KMS-11 (cell line): ENCODE measurements at regions not wholly inside any gene's neighbourhood (a gene's known extent, or its start where the extent isn't known, plus 50 kb on each side); places are given as distances from the start of the nearest gene placed in this dataset.

ENCODE experiments used
- H2AFZ ChIP-seq: fragments of 200-600 bp; sonication (generic); 2 replicates; pipeline ENCODE4 v1.6.1; 2016; ENCODE audit warnings: antibody characterized with exemption, mixed run types, low read depth
- H3K27ac ChIP-seq: fragments of 200-600 bp; sonication (generic); 2 replicates; pipeline ENCODE4 v1.6.1; 2016; ENCODE audit warnings: mild to moderate bottlenecking, mixed run types
- H3K27me3 ChIP-seq: fragments of 200-600 bp; sonication (generic); 2 replicates; pipeline ENCODE4 v1.6.1; 2017; ENCODE audit warnings: mild to moderate bottlenecking, low read depth, mixed run types, moderate library complexity; ENCODE audit not compliant: insufficient read depth
- H3K36me3 ChIP-seq: fragments of 200-600 bp; sonication (generic); 2 replicates; pipeline ENCODE4 v1.6.1; 2017; ENCODE audit warnings: mild to moderate bottlenecking, mixed run types; ENCODE audit not compliant: insufficient read depth
- H3K4me1 ChIP-seq: fragments of 200-600 bp; sonication (generic); 2 replicates; pipeline ENCODE4 v1.6.1; 2016; ENCODE audit warnings: mild to moderate bottlenecking, low read depth, mixed run types; ENCODE audit not compliant: poor library complexity, severe bottlenecking
- H3K4me2 ChIP-seq: fragments of 200-600 bp; sonication (generic); 2 replicates; pipeline ENCODE4 v1.7.0; 2016; ENCODE audit warnings: mild to moderate bottlenecking, mixed run types
- H3K4me3 ChIP-seq: fragments of 200-600 bp; sonication (generic); IDR thresholded peaks from 2 replicates; pipeline ENCODE4 v1.6.1; 2017; ENCODE audit warnings: low read depth, low read length, mixed read lengths; ENCODE audit not compliant: insufficient read depth
- H3K79me2 ChIP-seq: fragments of 200-600 bp; sonication (generic); 2 replicates; pipeline ENCODE4 v1.6.1; 2016; ENCODE audit warnings: low read depth, mixed run types; ENCODE audit not compliant: insufficient read depth
- H3K9ac ChIP-seq: fragments of 200-600 bp; sonication (generic); 2 replicates; pipeline ENCODE4 v1.6.1; 2016; ENCODE audit warnings: mild to moderate bottlenecking, mixed run types
- H4K20me1 ChIP-seq: fragments of 200-600 bp; sonication (generic); 2 replicates; pipeline ENCODE4 v1.6.1; 2016; ENCODE audit warnings: mild to moderate bottlenecking, mixed run types; ENCODE audit not compliant: insufficient read depth
- TF ChIP-seq, protein P1 (sequence below): fragments of 200-600 bp; sonication (generic); conservative IDR thresholded peaks from 2 replicates; pipeline ENCODE4 v1.6.1; 2017; ENCODE audit warnings: low read depth, mild to moderate bottlenecking, antibody characterized with exemption, low read length, moderate library complexity, mixed read lengths

DNA sequence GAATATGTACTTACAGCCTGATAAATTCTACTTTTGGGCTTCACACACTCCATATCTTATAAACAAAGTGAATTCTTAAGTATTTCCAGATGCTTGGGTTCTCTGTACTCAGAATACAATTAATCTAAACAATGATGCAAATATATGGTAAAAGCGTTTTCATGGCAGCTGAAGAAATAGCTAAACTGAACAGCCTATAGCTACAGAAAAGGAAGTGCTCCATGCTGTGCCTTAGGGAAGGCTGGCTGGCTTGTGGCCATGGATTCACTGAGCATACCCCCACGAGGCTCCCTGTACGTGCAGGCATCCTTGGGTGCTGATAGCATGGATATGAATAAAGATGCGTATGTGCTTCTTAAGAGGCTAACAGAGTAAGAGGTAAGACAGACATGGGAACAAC lies 264.0 kb downstream of the KLF13 start:
- no peaks in the 10 kb centered on the region for H3K36me3 ChIP-seq
- H3K4me1 ChIP-seq: no peaks in the 10 kb centered on the region
- H3K27me3 ChIP-seq: no peaks in the 10 kb centered on the region
- H3K79me2 ChIP-seq: no peaks in the 10 kb centered on the region
- no peak overlapping the region for H3K9ac ChIP-seq
- H3K4me2 ChIP-seq: no peak overlapping the region
- no peak overlapping the region for H3K4me3 ChIP-seq
- no peaks in the 10 kb centered on the region for H4K20me1 ChIP-seq
- no peak overlapping the region for H2AFZ ChIP-seq
- no peak overlapping the region for H3K27ac ChIP-seq
- TF ChIP-seq, protein P1, sequence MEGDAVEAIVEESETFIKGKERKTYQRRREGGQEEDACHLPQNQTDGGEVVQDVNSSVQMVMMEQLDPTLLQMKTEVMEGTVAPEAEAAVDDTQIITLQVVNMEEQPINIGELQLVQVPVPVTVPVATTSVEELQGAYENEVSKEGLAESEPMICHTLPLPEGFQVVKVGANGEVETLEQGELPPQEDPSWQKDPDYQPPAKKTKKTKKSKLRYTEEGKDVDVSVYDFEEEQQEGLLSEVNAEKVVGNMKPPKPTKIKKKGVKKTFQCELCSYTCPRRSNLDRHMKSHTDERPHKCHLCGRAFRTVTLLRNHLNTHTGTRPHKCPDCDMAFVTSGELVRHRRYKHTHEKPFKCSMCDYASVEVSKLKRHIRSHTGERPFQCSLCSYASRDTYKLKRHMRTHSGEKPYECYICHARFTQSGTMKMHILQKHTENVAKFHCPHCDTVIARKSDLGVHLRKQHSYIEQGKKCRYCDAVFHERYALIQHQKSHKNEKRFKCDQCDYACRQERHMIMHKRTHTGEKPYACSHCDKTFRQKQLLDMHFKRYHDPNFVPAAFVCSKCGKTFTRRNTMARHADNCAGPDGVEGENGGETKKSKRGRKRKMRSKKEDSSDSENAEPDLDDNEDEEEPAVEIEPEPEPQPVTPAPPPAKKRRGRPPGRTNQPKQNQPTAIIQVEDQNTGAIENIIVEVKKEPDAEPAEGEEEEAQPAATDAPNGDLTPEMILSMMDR: no peak

DNA sequence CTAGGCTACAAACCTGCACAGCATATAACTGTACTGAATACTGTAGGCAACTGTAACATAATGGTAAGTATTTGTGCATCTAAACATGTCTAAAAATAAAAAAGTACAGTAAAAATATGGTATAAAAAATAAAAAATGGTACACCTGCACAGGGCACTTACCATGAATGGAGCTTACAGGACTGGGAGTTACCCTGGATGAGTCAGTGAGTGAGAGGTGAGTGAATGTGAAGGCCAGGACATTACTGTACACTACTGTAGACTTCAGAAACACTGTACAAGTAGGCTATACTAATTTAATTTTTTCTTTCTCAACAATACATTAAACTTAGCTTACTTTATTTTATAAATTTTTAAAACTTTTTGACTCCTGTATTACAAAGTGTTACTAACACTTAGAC lies 265.3 kb downstream of the KLF13 start:
- no peak overlapping the region for H2AFZ ChIP-seq
- H4K20me1 ChIP-seq: no peaks in the 10 kb centered on the region
- TF ChIP-seq, protein P1: no peak
- H3K79me2 ChIP-seq: no peaks in the 10 kb centered on the region
- H3K9ac ChIP-seq: no peak overlapping the region
- no peaks in the 10 kb centered on the region for H3K27me3 ChIP-seq
- H3K4me2 ChIP-seq: no peak overlapping the region
- no peak overlapping the region for H3K27ac ChIP-seq
- no peak overlapping the region for H3K4me3 ChIP-seq
- H3K36me3 ChIP-seq: no peaks in the 10 kb centered on the region
- H3K4me1 ChIP-seq: no peaks in the 10 kb centered on the region

DNA sequence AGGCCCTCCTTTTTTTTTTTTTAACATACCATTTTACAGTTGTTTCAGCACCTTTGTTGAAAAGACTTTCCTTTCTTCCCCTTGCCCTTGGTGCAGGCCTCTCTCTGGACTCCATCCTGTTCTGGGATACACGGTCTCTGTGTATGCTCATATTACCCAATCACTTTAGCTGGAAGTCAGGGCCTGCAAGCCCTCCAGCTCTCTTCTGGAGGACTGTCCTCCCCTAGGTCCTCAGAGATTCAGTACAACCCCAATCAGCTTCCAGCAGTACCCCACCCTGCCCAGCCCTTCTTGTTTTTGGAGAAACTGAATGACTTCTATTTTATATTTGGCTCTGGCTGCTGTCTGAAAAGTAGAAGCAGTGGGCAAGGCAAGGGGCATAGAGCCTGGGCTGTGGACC lies 270.8 kb downstream of the KLF13 start:
- H3K36me3 ChIP-seq: no peaks in the 10 kb centered on the region
- no peak overlapping the region for H2AFZ ChIP-seq
- no peaks in the 10 kb centered on the region for H4K20me1 ChIP-seq
- H3K4me1 ChIP-seq: no peaks in the 10 kb centered on the region
- H3K27ac ChIP-seq: no peak overlapping the region
- H3K9ac ChIP-seq: no peak overlapping the region
- H3K4me3 ChIP-seq: no peak overlapping the region
- TF ChIP-seq, protein P1: no peak
- H3K4me2 ChIP-seq: no peak overlapping the region
- no peaks in the 10 kb centered on the region for H3K79me2 ChIP-seq
- H3K27me3 ChIP-seq: no peaks in the 10 kb centered on the region

DNA sequence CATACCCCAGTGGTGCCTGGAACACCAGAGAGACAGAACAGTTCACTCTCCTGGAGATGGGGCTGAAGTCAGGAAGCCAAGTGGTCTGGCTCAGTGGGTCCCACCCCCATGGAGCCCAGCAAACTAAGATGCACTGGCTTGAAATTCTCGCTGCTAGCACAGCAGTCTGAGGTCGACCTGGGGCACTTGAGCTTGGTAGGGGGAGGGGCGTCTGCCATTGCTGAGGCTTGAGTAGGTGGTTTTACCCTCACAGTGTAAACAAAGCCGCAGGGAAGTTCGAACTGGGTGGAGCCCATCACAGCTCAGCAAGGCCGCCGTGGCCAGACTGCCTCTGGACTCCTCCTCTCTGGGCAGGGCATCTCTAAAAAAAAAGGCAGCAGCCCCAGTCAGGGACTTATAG lies 272.0 kb downstream of the KLF13 start:
- Histone ChIP-seq H3K9ac (no peak overlapping the region), H4K20me1 (no peaks in the 10 kb centered on the region), H2AFZ (no peak overlapping the region), H3K4me3 (no peak overlapping the region), H3K4me1 (no peaks in the 10 kb centered on the region), H3K4me2 (no peak overlapping the region), H3K36me3 (no peaks in the 10 kb centered on the region), H3K27me3 (no peaks in the 10 kb centered on the region), H3K27ac (no peak overlapping the region), H3K79me2 (no peaks in the 10 kb centered on the region)
- TF ChIP-seq, protein P1: no peak
